ENCODE measurements at regions not wholly inside any gene's neighbourhood (a gene's known extent, or its start where the extent isn't known, plus 50 kb on each side); places are given as distances from the start of the nearest gene placed in this dataset.

- Histone ChIP-seq H3K9me2 (ENCODE audit: insufficient read depth) (no peaks in the 10 kb centered on the region), H3K4me2 (ENCODE audit: low read length) (no peak overlapping the region), H3K27me3 (ENCODE audit: insufficient read depth, low read length) (no peaks in the 10 kb centered on the region), H3K79me2 (ENCODE audit: insufficient read depth, low read length) (no peaks in the 10 kb centered on the region), H3K27ac (ENCODE audit: low read depth, low read length) (no peak overlapping the region), H4K20me1 (ENCODE audit: insufficient read depth) (no peaks in the 10 kb centered on the region), H3K4me1 (ENCODE audit: control insufficient read depth in 1 of 2, insufficient read depth in 2 of 2, low read length in 2 of 2) (no peaks in the 10 kb centered on the region; a peak in 1 of 4 replicates), H3K9ac (ENCODE audit: low read length) (no peak overlapping the region), H3K36me3 (ENCODE audit: control insufficient read depth in 1 of 2, insufficient read depth in 2 of 2, low read length in 2 of 2) (no peaks in the 10 kb centered on the region), H2AFZ (ENCODE audit: low read depth, low read length, poor library complexity, severe bottlenecking) (no peak overlapping the region), H3K9me3 (ENCODE audit: control insufficient read depth in 1 of 2, insufficient read depth in 1 of 2, low read depth in 1 of 2, low read length in 2 of 2) (no peaks in the 10 kb centered on the region), H3K4me3 (replicated peaks in 1 of 2; ENCODE audit: low read depth in 1 of 2, low read length in 2 of 2) (no peak overlapping the region)
- RAD21 ChIA-PET (ENCODE audit: low non-redundant PET in 1 of 2, low total read pairs in 2 of 2, uncharacterized antibody in 2 of 2, unreplicated experiment in 2 of 2): no interaction called here
- BruUV-seq (replicated peaks): no TSS peak
- POLR2A ChIA-PET: no interaction called here
- intact Hi-C loops (cut with micrococcal nuclease): no loop called here
- no peak for TF ChIP-seq RAD21 (IDR thresholded peaks at IDR 0.05; ENCODE audit: low read depth)
- TF ChIP-seq EZH2phosphoT487 (IDR thresholded peaks at IDR 0.05; ENCODE audit: borderline replicate concordance): no peak
- DNase-seq (ENCODE audit: low read depth, low spot score) (no peak), ATAC-seq (no peak)
- CTCF ChIA-PET: no interaction called here
Measured at GRCh38 chr10:44201011-44201410, 183.9 kb downstream of the CXCL12 start.

GRCh38 chr10:44199991-44200655 is 184.8 kb downstream of the CXCL12 start:
- ChIA-PET CTCF (no interaction called here), POLR2A (no interaction called here), RAD21 (ENCODE audit: low non-redundant PET in 1 of 2, low total read pairs in 2 of 2, uncharacterized antibody in 2 of 2, unreplicated experiment in 2 of 2) (no interaction called here)
- TF ChIP-seq REST (IDR thresholded peaks at IDR 0.05; ENCODE audit: low read depth) (no peak), POLR2A (IDR thresholded peaks at IDR 0.05; ENCODE audit: borderline replicate concordance, extremely low read depth, insufficient read depth, insufficient read length) (no peak), JUND (IDR thresholded peaks at IDR 0.05) (no peak)
- Histone ChIP-seq H3K4me2 (ENCODE audit: low read length) (no peak overlapping the region), H3K4me1 (ENCODE audit: control insufficient read depth in 1 of 2, insufficient read depth in 2 of 2, low read length in 2 of 2) (no peaks in the 10 kb centered on the region; a peak in 1 of 4 replicates), H3K9ac (ENCODE audit: low read length) (no peak overlapping the region), H2AFZ (ENCODE audit: low read depth, low read length, poor library complexity, severe bottlenecking) (no peak overlapping the region), H3K36me3 (ENCODE audit: control insufficient read depth in 1 of 2, insufficient read depth in 2 of 2, low read length in 2 of 2) (no peaks in the 10 kb centered on the region), H3K9me2 (ENCODE audit: insufficient read depth) (no peaks in the 10 kb centered on the region), H3K27me3 (ENCODE audit: insufficient read depth, low read length) (no peaks in the 10 kb centered on the region), H4K20me1 (ENCODE audit: insufficient read depth) (no peaks in the 10 kb centered on the region), H3K9me3 (ENCODE audit: control insufficient read depth in 1 of 2, insufficient read depth in 1 of 2, low read depth in 1 of 2, low read length in 2 of 2) (no peaks in the 10 kb centered on the region), H3K27ac (ENCODE audit: low read depth, low read length) (no peak overlapping the region), H3K79me2 (ENCODE audit: insufficient read depth, low read length) (no peaks in the 10 kb centered on the region), H3K4me3 (replicated peaks in 1 of 2; ENCODE audit: low read depth in 1 of 2, low read length in 2 of 2) (no peak overlapping the region)
- intact Hi-C loops (cut with micrococcal nuclease): no loop called here
- ATAC-seq (no peak), DNase-seq (ENCODE audit: low read depth, low spot score) (no peak)
- BruUV-seq (replicated peaks): no TSS peak

Data from HCT116 (cell line).